Smooth muscle cell (in vitro differentiated cells): ENCODE measurements at regions not wholly inside any gene's neighbourhood (a gene's known extent, or its start where the extent isn't known, plus 50 kb on each side); places are given as distances from the start of the nearest gene placed in this dataset.

Experiments
- DNase-seq: peaks from one replicate; lab custom pipeline; 2025; ENCODE audit not compliant: unreplicated experiment; lab: John Stamatoyannopoulos, UW
- H2AFZ ChIP-seq: fragments of 200-600 bp; sonication (generic); 2 replicates; pipeline ENCODE4 v1.6.0; 2016; ENCODE audit warnings: antibody characterized with exemption, low read depth, mild to moderate bottlenecking
- H3F3A ChIP-seq: fragments of 200-600 bp; sonication (generic); 2 replicates; pipeline ENCODE4 v1.6.0; 2017; ENCODE audit warnings: antibody characterized with exemption, low read depth
- H3K27ac ChIP-seq: fragments of 200-600 bp; sonication (generic); 2 replicates; pipeline ENCODE4 v1.5.1; 2016; ENCODE audit warnings: low read depth, mild to moderate bottlenecking
- H3K27me3 ChIP-seq: fragments of 200-600 bp; sonication (generic); 2 replicates; pipeline ENCODE4 v1.6.1; 2016; ENCODE audit warnings: low read depth, mild to moderate bottlenecking
- H3K36me3 ChIP-seq: fragments of 200-600 bp; sonication (generic); 2 replicates; pipeline ENCODE4 v1.5.1; 2016; ENCODE audit warnings: low read depth
- H3K4me1 ChIP-seq: fragments of 200-600 bp; sonication (generic); 2 replicates; pipeline ENCODE4 v1.5.1; 2016; ENCODE audit warnings: low read depth
- H3K4me2 ChIP-seq: fragments of 200-600 bp; sonication (generic); 2 replicates; pipeline ENCODE4 v1.6.0; 2016; ENCODE audit warnings: mild to moderate bottlenecking
- H3K4me3 ChIP-seq: fragments of 200-600 bp; sonication (generic); 2 replicates; pipeline ENCODE4 v1.5.1; 2016; ENCODE audit warnings: mild to moderate bottlenecking
- H3K79me2 ChIP-seq: fragments of 200-600 bp; sonication (generic); 2 replicates; pipeline ENCODE4 v1.6.0; 2016; ENCODE audit warnings: low read depth, mild to moderate bottlenecking
- H3K9ac ChIP-seq: fragments of 200-600 bp; sonication (generic); 2 replicates; pipeline ENCODE4 v1.6.0; 2016; ENCODE audit warnings: low read depth
- H3K9me3 ChIP-seq: fragments of 200-600 bp; sonication (generic); replicated peaks from 2 replicates; pipeline ENCODE4 v1.5.1; 2016; ENCODE audit warnings: low read depth
- H4K20me1 ChIP-seq: fragments of 200-600 bp; sonication (generic); 2 replicates; pipeline ENCODE4 v1.6.0; 2016; ENCODE audit warnings: low read depth
- WGBS: methylation state at CpG from one replicate; pipeline ENCODE4 v1.1.7; 2016; ENCODE audit warnings: low lambda C conversion rate; 5-methylcytosine and 5-hydroxymethylcytosine counted together
- TF ChIP-seq, protein P1 (sequence below): fragments of 200-600 bp; sonication (generic); IDR thresholded peaks from 2 replicates; pipeline ENCODE4 v1.5.1; 2017; ENCODE audit warnings: borderline replicate concordance, mild to moderate bottlenecking, antibody characterized with exemption; ENCODE audit not compliant: insufficient read depth, poor library complexity, severe bottlenecking

DNA sequence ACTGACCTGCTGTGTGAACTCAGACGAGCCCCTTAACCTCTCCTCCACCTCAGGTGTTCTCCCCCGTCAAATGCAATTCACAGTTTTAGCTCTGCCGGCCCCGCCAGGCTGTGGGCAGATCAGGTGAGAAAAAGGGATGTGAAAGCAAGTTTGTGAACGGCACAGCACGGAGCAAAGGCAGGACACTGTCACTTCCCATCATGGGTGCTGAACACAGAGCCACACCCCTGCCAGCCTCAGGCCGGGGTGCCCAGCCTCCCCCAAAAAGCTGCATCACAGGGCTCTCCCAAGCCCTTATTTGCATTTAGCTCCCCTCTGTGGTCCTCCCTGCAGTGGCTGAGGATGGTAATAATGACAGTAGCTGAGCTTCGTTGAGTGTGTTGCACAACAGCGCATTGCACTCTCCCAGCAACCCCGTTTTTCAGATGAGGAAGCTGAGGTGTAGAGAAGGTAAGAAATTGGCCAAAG, 88.8 kb upstream of the TNRC6C start:
- WGBS: 85% methylated on average over 10 of the region's 10 CpGs
- Histone ChIP-seq H3K9ac (no peak overlapping the region), H3K27ac (no peak overlapping the region), H3K4me1 (no peaks in the 10 kb centered on the region), H3K4me3 (no peak overlapping the region), H3K9me3 (no peaks in the 10 kb centered on the region), H3K36me3 (no peaks in the 10 kb centered on the region), H3K79me2 (no peaks in the 10 kb centered on the region), H4K20me1 (no peaks in the 10 kb centered on the region), H3F3A (peaks cover 2% of the 10 kb centered on the region), H3K4me2 (no peak overlapping the region), H3K27me3 (peaks cover 8% of the 10 kb centered on the region), H2AFZ (no peak overlapping the region)
- TF ChIP-seq, protein P1, sequence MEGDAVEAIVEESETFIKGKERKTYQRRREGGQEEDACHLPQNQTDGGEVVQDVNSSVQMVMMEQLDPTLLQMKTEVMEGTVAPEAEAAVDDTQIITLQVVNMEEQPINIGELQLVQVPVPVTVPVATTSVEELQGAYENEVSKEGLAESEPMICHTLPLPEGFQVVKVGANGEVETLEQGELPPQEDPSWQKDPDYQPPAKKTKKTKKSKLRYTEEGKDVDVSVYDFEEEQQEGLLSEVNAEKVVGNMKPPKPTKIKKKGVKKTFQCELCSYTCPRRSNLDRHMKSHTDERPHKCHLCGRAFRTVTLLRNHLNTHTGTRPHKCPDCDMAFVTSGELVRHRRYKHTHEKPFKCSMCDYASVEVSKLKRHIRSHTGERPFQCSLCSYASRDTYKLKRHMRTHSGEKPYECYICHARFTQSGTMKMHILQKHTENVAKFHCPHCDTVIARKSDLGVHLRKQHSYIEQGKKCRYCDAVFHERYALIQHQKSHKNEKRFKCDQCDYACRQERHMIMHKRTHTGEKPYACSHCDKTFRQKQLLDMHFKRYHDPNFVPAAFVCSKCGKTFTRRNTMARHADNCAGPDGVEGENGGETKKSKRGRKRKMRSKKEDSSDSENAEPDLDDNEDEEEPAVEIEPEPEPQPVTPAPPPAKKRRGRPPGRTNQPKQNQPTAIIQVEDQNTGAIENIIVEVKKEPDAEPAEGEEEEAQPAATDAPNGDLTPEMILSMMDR: no peak
- DNase-seq: no peak

DNA sequence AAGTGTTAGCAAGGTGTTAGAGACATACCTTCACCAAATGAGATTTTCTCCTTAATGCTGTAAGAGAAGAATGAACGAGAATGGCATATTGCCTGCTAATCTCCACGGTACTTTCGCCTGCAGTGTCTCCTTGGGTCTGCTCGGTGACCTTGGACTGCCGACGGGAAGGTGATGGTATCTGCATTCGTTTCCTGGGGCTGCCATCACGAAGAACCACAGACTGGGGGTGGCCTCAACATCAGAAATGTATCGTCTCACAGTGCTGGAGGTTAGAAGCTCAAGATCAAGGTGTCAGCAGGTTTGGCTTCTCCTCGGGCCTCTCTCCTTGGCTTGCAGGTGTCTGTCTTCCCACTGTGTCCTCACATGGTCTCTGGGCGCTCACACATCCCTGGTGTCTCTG, 86.3 kb upstream of the TNRC6C start:
- no peak overlapping the region for H3K4me2 ChIP-seq
- H3K4me3 ChIP-seq: no peak overlapping the region
- H4K20me1 ChIP-seq: no peaks in the 10 kb centered on the region
- peaks cover 13% of the 10 kb centered on the region for H3F3A ChIP-seq
- DNase-seq: no peak
- no peak overlapping the region for H3K9ac ChIP-seq
- WGBS: 91% methylated on average over 11 of the region's 11 CpGs
- TF ChIP-seq, protein P1: no peak
- no peaks in the 10 kb centered on the region for H3K9me3 ChIP-seq
- H3K4me1 ChIP-seq: no peaks in the 10 kb centered on the region
- H3K27ac ChIP-seq: no peak overlapping the region
- H3K36me3 ChIP-seq: no peaks in the 10 kb centered on the region
- no peak overlapping the region for H2AFZ ChIP-seq
- H3K79me2 ChIP-seq: no peaks in the 10 kb centered on the region
- H3K27me3 ChIP-seq: peaks cover 8% of the 10 kb centered on the region

DNA sequence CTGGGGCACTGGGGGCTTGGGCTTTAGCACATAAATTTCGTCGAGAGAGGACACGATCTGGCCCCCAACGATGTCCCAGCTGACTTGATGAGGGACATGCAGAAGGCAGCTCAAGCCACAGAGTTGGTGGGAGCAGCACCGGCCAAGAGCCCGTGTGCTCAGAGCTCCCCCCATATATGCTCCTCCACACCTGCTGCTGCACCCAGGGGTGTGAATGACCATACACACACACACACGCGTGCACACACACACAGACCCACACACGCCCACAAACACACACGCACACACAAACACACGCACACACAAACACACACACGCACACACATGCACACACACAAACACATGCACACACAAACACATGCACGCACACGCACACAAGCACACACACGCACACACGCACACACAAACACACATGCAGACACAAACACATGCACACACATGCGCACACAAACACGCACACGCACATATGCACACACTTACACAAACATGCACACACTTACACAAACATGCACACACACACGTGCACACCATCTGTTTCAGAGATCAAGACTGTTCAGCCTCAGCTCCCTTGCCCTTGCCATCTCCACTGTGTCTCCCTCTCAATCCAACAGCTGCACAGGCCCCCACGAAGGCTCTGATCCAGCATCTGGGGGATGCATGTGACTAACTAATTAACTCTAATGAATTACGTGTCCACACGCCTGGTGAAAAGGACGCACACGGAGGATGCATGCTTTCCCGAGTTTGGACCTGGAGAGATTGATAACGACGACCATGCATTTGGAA, 85.6 kb upstream of the TNRC6C start:
- no peaks in the 10 kb centered on the region for H3K4me1 ChIP-seq

More for the DNA sequence above, 85.6 kb upstream of the TNRC6C start:
- Histone ChIP-seq H3K27me3 (peaks cover 8% of the 10 kb centered on the region), H3K9me3 (no peaks in the 10 kb centered on the region), H3K36me3 (no peaks in the 10 kb centered on the region), H2AFZ (no peak overlapping the region), H3K9ac (no peak overlapping the region), H3K79me2 (no peaks in the 10 kb centered on the region), H3K4me3 (no peak overlapping the region), H4K20me1 (no peaks in the 10 kb centered on the region), H3K27ac (no peak overlapping the region), H3K4me2 (no peak overlapping the region), H3F3A (peaks cover 13% of the 10 kb centered on the region)
- DNase-seq: no peak
- TF ChIP-seq, protein P1: no peak
- WGBS: 89% methylated on average over 24 of the region's 28 CpGs
